ENCODE measurements at regions not wholly inside any gene's neighbourhood (a gene's known extent, or its start where the extent isn't known, plus 50 kb on each side); places are given as distances from the start of the nearest gene placed in this dataset.

- TF ChIP-seq CTCF (IDR thresholded peaks at IDR 0.05; ENCODE audit: insufficient read depth, low read depth, low read length) (no peak), EZH2 (IDR thresholded peaks at IDR 0.05; ENCODE audit: insufficient read depth, low read length) (no peak)
Measured at GRCh38 chr9:36503172-36504088, 69.3 kb upstream of the MELK start.

Data from astrocyte (in vitro differentiated cells and primary cell).